Ishikawa (cell line): ENCODE measurements at regions not wholly inside any gene's neighbourhood (a gene's known extent, or its start where the extent isn't known, plus 50 kb on each side); places are given as distances from the start of the nearest gene placed in this dataset.
A peak's percentile ranks its signal among the peaks of the same experiment; 100 is the strongest.

Experiments used
- CEBPB ChIP-seq: IDR thresholded peaks from 2 replicates; pipeline ENCODE4 v1.6.1; 2012
- CREB1 ChIP-seq: IDR thresholded peaks from 2 replicates; pipeline ENCODE4 v1.6.1; 2012; ENCODE audit warnings: low read depth
- EGR1 ChIP-seq: IDR thresholded peaks from 2 replicates; pipeline ENCODE4 v1.6.1; 2012
- EP300 ChIP-seq: IDR thresholded peaks from 2 replicates; pipeline ENCODE4 v1.6.1; 2012; ENCODE audit warnings: borderline replicate concordance
- FOXM1 ChIP-seq: IDR thresholded peaks from 2 replicates; pipeline ENCODE4 v1.6.1; 2012; ENCODE audit warnings: low read depth, borderline replicate concordance
- NFIC ChIP-seq: IDR thresholded peaks from 2 replicates; pipeline ENCODE4 v1.6.1; 2012
- RAD21 ChIP-seq: IDR thresholded peaks from 2 replicates; pipeline ENCODE4 v1.6.1; 2012; ENCODE audit warnings: low read depth
- TAF1 ChIP-seq: IDR thresholded peaks from 2 replicates; pipeline ENCODE4 v1.6.1; 2012; ENCODE audit warnings: low read depth, mild to moderate bottlenecking
- TCF12 ChIP-seq: IDR thresholded peaks from 2 replicates; pipeline ENCODE4 v1.6.1; 2012; ENCODE audit warnings: low read depth
- TEAD4 ChIP-seq: IDR thresholded peaks from 2 replicates; pipeline ENCODE4 v1.6.1; 2012
- YY1 ChIP-seq: IDR thresholded peaks from 2 replicates; pipeline ENCODE4 v1.6.1; 2012; ENCODE audit warnings: low read depth
- ZBTB7A ChIP-seq: IDR thresholded peaks from 2 replicates; pipeline ENCODE4 v1.6.1; 2012; ENCODE audit warnings: low read depth
- TF ChIP-seq, protein P1 (sequence below): IDR thresholded peaks from 2 replicates; pipeline ENCODE4 v1.6.1; 2012
- TF ChIP-seq, protein P2 (sequence below): IDR thresholded peaks from 2 replicates; pipeline ENCODE4 v1.6.1; 2012; ENCODE audit warnings: low read depth, mild to moderate bottlenecking
- TF ChIP-seq, protein P3 (sequence below): IDR thresholded peaks from 2 replicates; pipeline ENCODE4 v1.6.1; 2012

DNA sequence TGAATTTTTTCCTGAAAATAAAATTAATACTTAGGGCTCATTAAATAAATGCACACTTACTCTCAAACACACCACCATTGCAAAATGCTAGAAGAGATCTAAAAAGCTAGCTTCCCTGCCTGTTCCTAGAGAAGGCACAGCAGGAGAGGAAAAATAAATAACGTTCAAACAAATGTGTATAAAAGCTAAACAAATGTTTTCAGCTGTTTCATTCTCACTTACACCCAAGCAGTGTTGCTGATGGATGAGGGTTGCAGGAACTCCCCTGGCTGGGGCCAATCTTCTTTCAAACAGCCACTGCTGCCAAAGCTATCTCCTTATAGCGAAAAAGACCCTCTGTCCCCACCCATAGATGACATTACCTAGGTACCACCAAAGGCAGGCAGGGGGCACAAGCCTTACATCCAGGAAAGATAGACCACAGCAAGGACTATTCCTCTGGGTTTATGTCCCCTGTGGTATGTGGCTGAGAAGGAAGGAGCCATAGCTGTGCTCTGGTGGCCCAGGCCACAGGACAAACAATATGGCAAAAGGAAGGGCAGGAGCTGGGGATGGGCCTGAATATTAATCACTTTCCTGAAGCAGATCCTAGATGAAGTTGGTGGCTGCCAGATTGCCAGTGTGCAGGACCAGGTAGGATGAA is 214.6 kb downstream of the TTC32 start:
- TF ChIP-seq, protein P1, sequence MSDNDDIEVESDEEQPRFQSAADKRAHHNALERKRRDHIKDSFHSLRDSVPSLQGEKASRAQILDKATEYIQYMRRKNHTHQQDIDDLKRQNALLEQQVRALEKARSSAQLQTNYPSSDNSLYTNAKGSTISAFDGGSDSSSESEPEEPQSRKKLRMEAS: no peak

DNA sequence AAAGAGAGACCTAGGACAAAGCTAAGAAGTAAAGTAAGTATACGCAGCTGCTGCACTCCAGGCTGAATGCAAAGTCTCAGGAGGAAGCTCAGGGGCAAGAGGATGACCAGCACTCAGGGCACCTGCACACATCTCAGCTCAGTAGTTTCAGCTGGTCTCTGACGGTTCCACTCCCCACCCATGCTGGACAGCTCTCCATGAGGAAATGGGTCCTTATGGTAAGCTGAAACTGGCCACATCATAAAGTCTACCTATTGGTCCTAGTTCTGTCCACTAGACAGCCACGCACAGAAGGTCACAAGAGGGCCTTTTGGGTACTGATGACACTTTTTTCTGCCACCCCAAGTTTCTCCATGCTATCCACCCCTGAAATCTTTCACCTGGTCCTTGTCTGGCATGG is 215.3 kb downstream of the TTC32 start:
- TF ChIP-seq, protein P2, sequence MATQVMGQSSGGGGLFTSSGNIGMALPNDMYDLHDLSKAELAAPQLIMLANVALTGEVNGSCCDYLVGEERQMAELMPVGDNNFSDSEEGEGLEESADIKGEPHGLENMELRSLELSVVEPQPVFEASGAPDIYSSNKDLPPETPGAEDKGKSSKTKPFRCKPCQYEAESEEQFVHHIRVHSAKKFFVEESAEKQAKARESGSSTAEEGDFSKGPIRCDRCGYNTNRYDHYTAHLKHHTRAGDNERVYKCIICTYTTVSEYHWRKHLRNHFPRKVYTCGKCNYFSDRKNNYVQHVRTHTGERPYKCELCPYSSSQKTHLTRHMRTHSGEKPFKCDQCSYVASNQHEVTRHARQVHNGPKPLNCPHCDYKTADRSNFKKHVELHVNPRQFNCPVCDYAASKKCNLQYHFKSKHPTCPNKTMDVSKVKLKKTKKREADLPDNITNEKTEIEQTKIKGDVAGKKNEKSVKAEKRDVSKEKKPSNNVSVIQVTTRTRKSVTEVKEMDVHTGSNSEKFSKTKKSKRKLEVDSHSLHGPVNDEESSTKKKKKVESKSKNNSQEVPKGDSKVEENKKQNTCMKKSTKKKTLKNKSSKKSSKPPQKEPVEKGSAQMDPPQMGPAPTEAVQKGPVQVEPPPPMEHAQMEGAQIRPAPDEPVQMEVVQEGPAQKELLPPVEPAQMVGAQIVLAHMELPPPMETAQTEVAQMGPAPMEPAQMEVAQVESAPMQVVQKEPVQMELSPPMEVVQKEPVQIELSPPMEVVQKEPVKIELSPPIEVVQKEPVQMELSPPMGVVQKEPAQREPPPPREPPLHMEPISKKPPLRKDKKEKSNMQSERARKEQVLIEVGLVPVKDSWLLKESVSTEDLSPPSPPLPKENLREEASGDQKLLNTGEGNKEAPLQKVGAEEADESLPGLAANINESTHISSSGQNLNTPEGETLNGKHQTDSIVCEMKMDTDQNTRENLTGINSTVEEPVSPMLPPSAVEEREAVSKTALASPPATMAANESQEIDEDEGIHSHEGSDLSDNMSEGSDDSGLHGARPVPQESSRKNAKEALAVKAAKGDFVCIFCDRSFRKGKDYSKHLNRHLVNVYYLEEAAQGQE: peak; percentile 69
- TF ChIP-seq EGR1: no peak

DNA sequence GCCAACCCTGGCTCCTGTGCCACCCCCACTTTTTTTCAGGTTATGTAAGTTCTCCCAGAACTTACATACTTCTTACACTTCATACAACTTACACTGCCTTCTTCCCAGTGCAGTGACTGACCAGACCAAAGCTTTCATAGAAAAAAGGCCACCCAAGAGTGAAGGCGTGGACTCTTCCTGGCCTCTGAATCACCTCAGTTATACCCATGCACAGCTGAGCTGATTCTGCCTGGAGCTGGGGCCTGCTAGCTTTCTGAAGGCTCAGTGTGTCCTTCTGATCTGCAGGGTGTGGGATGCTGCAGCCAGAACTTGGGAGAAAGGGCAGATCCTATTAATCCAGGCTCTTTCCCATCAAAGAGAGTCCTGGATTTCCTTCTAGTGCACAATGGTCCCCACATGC is 216.1 kb downstream of the TTC32 start:
- TF ChIP-seq EP300 (no peak), FOXM1 (no peak), YY1 (no peak), NFIC (no peak), TCF12 (no peak), CREB1 (no peak), ZBTB7A (no peak), TAF1 (no peak), TEAD4 (no peak), EGR1 (no peak)
- TF ChIP-seq, protein P1: no peak
- TF ChIP-seq, protein P3, sequence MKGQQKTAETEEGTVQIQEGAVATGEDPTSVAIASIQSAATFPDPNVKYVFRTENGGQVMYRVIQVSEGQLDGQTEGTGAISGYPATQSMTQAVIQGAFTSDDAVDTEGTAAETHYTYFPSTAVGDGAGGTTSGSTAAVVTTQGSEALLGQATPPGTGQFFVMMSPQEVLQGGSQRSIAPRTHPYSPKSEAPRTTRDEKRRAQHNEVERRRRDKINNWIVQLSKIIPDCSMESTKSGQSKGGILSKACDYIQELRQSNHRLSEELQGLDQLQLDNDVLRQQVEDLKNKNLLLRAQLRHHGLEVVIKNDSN: no peak
- TF ChIP-seq, protein P2: no peak

DNA sequence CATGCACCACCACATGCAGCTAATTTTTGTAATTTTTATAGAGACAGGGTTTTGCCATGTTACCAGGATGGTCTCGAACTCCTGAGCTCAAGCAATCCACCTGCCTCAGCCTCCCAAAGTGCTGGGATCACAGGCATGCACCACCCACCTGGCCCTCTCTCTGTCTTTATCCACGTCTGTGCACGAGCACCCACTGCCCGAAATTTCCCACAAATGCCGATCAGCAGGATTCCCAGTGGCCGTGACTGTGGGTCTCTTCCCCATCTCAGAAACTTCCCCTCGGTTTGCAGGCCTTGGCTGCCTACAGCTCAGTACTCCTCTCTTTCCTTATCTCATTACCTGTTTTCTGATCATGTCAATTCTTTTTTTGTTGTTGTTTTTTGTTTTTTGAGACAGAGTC is 217.3 kb downstream of the TTC32 start:
- TF ChIP-seq TAF1 (no peak), ZBTB7A (no peak), CEBPB (no peak), NFIC (no peak), FOXM1 (no peak), RAD21 (no peak), YY1 (no peak), EGR1 (no peak), TEAD4 (no peak)
- TF ChIP-seq, protein P2: no peak

DNA sequence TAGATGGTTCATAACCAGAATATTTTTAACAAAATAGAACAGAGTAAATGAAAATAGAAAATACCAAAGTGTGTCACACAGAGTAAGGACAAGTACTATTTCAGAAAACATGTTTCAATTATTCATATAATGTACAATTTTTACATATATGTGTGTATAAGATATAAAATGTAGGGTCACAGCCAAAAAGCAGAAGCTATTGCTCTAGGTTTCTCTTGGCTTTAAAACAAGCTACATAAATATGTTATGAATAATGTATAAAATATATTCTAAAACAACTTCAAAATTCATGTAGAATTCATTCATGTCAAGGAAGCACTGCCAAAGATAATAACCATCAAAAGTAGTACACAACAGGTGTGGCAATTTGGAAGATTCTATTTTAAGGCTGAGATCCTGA is 218.2 kb downstream of the TTC32 start:
- TF ChIP-seq TAF1 (no peak), EGR1 (no peak), ZBTB7A (no peak), NFIC (no peak), CREB1 (no peak), TEAD4 (no peak), CEBPB (no peak), FOXM1 (no peak), YY1 (no peak), TCF12 (no peak), RAD21 (no peak), EP300 (no peak)
- TF ChIP-seq, protein P1: no peak
- TF ChIP-seq, protein P2: no peak
- TF ChIP-seq, protein P3: no peak
